Loucy (cell line): ENCODE measurements at regions not wholly inside any gene's neighbourhood (a gene's known extent, or its start where the extent isn't known, plus 50 kb on each side); places are given as distances from the start of the nearest gene placed in this dataset.

Source experiments
- EZH2phosphoT487 ChIP-seq: fragments of 200-600 bp; IDR thresholded peaks from 2 replicates; pipeline ENCODE4 v1.6.1; 2018; ENCODE audit warnings: antibody characterized with exemption, mild to moderate bottlenecking, moderate library complexity, borderline replicate concordance
- TF ChIP-seq, protein P1 (sequence below): fragments of 200-600 bp; sonication (generic); conservative IDR thresholded peaks from 2 replicates; pipeline ENCODE4 v1.5.1; 2014; ENCODE audit warnings: mild to moderate bottlenecking, antibody characterized with exemption, low read length

DNA sequence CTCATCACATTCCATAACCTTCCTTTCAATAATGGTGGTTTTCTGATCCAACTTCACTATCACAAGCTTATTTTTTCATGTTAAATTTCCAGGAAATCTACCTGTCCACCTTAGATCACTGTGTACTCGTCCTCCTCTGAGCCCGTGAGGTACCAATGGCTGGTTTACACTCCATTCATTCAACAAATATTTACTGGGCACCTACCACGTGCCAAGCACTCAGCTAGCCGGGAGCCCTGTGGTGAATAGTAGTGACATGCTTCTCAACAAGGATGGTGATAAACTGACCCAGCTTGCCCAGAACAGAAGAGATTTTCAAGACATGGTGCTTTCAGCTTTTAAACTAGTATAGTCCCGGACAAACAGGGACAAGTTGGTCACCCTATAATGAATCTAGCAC is 98.2 kb downstream of the FAM204A start:
- TF ChIP-seq, protein P1, sequence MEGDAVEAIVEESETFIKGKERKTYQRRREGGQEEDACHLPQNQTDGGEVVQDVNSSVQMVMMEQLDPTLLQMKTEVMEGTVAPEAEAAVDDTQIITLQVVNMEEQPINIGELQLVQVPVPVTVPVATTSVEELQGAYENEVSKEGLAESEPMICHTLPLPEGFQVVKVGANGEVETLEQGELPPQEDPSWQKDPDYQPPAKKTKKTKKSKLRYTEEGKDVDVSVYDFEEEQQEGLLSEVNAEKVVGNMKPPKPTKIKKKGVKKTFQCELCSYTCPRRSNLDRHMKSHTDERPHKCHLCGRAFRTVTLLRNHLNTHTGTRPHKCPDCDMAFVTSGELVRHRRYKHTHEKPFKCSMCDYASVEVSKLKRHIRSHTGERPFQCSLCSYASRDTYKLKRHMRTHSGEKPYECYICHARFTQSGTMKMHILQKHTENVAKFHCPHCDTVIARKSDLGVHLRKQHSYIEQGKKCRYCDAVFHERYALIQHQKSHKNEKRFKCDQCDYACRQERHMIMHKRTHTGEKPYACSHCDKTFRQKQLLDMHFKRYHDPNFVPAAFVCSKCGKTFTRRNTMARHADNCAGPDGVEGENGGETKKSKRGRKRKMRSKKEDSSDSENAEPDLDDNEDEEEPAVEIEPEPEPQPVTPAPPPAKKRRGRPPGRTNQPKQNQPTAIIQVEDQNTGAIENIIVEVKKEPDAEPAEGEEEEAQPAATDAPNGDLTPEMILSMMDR: no peak
- no peak for TF ChIP-seq EZH2phosphoT487
